GM04504 (cell line): ENCODE measurements at regions not wholly inside any gene's neighbourhood (a gene's known extent, or its start where the extent isn't known, plus 50 kb on each side); places are given as distances from the start of the nearest gene placed in this dataset.
"Not testable (repeated sequence)": the region's sequence is repeated elsewhere in the genome, so short reads cannot be mapped to it uniquely, and the experiment has no call there.

ENCODE experiments used
- DNase-seq: peaks from one replicate; pipeline ENCODE4 v3.0.0-alpha.2; 2012; ENCODE audit warnings: low read depth

GRCh38 chr3:5694266-5694665 is 506.8 kb downstream of the EDEM1 start:
- DNase-seq, result no peak

GRCh38 chr3:5698851-5699250 is 511.3 kb downstream of the EDEM1 start:
- DNase-seq, result no peak

GRCh38 chr3:5699313-5699712 is 511.8 kb downstream of the EDEM1 start:
- no peak for DNase-seq

DNA sequence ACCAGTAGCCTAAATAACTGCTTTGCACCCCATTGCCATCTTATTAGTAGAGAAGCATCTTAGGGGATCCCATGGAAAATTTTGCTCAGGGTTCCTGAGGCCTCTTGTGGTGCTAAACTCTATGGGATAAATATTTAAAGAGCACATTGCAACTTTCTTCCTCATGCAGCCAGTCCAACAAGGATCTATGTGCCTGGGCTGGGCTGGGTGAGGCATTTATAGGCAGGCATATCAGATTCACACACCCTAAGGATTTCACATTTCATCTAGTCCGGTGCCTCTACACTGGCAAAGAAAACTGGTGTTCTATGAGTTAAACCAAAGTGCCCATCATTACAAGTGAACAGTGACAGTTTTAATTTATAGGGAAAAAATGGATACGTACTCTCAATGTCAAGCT is 512.3 kb downstream of the EDEM1 start:
- DNase-seq, result no peak

DNA sequence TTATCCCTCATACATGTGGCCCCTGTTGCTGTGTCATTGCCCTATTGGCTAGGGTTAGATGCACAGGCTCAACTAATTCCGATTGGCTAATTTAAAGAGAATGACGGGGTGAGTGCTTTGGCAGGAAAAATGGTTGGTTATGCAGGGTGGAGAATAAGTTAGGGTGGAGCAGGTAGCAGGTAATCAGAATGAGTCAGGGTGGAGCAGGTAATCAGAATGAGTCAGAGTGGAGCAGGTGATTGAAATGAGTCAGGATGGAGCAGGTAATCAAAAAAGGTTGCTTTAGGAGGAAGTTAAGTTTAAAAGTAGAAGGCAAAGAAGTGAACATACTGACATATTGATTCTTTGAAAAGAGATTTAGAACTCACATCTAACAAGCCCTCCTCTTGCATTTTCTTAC is 513.5 kb downstream of the EDEM1 start:
- DNase-seq, result not testable (repeated sequence)

GRCh38 chr3:5707794-5708193 is 520.3 kb downstream of the EDEM1 start:
- no peak for DNase-seq

DNA sequence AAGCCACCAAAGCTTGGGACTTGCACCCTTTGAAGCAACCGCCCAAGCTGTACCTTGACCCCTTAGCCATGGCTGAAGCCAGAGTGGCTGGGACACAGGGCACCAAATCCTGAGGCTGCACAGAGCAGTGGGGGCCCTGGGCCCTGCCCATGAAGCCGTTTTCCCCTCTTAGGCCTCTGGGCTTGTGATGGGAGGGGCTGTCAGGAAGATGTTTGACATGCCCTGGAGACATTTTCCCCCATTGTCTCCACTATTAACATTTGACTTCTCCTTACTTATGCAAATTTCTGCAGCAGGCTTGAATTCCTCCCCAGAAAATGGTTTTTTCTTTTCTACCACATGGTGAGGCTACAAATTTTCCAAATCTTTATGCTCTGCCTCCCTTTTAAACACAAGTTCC is 522.2 kb downstream of the EDEM1 start:
- no peak for DNase-seq

GRCh38 chr3:5710718-5711117 is 523.2 kb downstream of the EDEM1 start:
- DNase-seq, result no peak

DNA sequence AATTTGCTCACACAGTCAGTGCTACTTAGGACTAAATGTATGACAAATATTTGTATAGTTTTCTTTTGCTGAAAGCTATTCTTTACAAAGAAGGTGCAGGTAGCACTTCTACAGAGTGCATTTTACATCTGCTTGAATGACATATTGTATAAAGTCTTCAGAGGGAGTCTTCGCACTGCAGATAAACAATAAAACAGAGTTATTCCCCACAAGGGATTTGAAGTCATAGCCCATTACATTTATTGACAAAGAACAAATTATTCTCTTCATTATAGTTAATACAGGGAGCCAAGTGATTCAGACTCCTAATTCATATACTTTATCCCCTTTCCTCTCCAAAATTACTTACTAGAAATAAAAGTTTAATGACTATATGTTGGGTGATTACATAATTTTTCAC is 529.7 kb downstream of the EDEM1 start:
- DNase-seq, result no peak

DNA sequence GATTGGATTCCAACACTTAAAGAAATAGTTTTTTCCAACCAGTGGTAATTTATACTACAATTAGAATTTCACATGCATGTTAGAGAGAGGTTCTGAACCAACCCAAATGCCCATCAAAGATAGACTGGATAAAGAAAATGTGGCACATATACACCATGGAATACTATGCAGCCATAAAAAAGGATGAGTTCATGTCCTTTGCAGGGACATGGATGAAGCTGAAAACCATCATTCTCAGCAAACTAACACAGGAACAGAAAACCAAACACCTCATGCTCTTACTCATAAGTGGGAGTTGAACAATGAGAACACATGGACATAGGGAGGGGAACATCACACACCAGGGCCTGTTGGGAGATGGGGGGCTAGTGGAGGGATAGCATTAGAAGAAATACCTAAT is 532.2 kb downstream of the EDEM1 start:
- not testable (repeated sequence) for DNase-seq

DNA sequence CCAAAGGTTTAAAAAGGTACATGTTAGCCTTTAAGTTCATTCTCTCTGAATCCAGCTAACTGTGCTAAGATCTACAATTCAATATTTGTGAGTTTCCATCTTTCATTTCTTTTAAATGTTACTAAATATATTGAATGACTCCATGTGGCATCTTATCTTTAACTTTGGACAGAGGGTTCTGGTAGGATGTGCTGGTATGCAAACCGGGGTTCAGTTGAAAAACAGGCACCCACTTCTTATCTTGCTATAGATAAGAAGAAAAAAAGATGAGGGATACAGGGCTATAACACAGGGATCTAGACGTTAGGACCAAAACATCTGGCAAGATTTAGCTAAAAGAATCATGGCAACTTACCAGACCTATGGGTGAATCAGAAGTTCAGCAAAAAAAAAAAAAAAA is 538.3 kb downstream of the EDEM1 start:
- DNase-seq, result no peak

GRCh38 chr3:5726621-5727020 is 539.1 kb downstream of the EDEM1 start:
- no peak for DNase-seq

DNA sequence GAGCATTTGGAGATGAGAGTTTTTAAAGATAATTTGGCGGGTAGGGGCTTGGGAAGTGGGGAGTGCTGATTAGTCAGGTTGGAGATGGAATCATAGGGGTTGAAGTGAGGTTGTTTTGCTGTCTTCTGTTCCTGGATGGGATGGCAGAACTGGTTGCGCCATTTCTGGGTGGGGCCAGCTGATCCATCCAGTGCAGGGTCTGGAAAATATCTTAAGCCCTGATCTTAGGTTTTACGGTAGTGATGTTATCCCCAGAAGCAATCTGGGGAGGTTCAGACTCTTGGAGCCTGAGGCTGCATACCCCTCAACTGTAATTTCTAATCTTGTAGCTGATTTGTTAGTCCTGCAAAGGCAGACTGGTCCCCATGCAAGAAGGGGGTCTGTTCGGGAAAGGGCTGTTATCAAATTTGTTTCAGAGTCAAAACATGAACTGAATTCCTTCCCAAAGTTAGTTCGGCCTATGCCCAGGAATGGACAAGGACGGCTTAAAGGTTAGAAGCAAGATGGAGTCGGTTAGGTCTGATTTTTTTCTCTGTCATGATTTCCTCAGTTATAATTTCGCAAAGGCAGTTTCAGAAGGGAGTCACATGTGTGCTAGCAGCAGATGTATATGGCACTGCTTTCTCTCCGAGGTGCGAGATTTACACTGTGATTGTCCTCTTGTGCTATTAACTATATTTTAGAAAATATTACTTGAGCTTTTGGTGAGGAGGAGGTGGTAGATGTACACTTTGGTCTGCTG is 540.4 kb downstream of the EDEM1 start:
- no peak for DNase-seq

- DNase-seq, result no peak
These were observed 542.3 kb downstream of the EDEM1 start for GRCh38 chr3:5729852-5730251.

DNA sequence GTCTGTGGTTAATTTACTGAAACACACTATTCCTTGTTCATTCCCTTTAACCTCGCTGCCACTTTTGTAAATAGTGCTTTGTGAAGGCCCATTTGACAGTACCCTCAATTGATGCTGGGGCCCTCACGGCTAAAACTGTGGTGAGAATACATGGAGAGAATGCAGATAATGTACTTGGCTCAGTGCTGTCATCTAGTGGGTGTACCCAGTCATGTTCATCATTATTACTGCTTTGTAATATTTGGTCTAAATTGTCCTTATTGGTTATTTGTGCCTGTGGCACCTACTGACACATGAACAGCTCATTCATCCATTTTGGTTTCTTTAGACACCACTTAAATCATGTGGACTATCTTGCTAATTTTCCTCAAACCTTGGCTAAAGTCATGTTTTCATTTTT is 543.6 kb downstream of the EDEM1 start:
- DNase-seq, result no peak

DNA sequence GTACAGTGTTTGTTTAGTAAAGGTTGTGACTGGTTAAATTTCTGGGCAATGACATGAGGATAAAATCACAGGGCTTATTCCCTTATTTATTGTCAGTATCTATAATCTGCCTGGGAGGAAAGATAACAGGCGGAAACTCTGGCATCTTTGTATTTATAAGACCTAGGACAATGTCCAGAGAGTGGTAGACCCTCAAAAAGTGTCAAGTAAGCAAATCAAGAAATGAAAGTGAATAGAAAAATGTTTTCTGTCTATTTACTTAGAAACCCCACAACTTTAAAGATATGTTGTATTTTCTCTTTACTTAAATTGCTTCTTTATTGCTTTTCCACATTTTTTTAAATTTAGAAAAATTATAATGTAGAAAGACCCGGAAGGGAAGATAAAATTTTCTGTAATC is 544.6 kb downstream of the EDEM1 start:
- no peak for DNase-seq

- no peak for DNase-seq
These were observed 546.5 kb downstream of the EDEM1 start for GRCh38 chr3:5733995-5734394.

- DNase-seq, result no peak
These were observed 548.4 kb downstream of the EDEM1 start for GRCh38 chr3:5735896-5736295.

- no peak for DNase-seq
These were observed 551.9 kb downstream of the EDEM1 start for GRCh38 chr3:5739299-5739935.

DNA sequence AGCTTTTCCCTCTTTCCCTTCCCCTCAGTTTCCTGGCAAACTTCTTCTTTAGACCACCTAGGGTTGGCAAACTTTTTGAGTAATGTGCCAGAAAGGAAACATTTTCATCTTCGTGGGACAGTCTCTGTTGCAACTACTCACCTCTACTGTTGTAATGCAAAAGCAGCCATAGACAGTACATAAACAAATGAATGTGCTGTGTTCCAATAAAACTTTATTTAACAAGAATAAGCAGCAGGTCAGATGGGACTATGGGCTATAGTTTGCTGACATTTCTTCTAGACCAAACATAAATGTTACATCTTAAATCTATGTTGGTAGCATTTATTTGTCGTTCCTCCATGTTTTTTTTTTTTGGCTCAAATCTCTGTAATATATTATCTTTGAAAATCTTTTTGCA is 552.4 kb downstream of the EDEM1 start:
- DNase-seq, result no peak

DNA sequence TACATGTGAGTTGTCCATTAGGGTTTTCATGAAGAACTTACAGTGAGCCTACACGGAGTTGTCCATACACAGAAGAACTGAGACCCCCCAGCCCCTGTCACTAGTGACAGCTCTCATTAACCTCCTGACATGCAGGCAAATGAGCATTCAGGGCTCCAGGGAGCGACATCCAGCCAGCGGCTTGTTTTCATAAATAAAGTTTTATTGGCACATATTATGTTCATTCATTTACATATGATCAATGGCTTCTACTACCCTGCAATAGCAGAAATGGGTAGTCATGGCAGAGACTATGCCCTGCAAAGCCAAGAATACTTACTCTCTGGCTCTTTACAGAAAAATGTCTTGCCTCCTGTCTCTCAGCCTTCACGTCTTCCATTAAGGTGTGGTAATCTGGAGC is 553.5 kb downstream of the EDEM1 start:
- no peak for DNase-seq

- DNase-seq, result no peak
These were observed 562.6 kb downstream of the EDEM1 start for GRCh38 chr3:5750091-5750490.

- no peak for DNase-seq
These were observed 563.5 kb downstream of the EDEM1 start for GRCh38 chr3:5750874-5751640.
